Urinary bladder (tissue), 3 donors: ENCODE measurements at regions not wholly inside any gene's neighbourhood (a gene's known extent, or its start where the extent isn't known, plus 50 kb on each side); places are given as distances from the start of the nearest gene placed in this dataset.
A peak's percentile ranks its signal among the peaks of the same experiment; 100 is the strongest.
"Not testable (repeated sequence)": the region's sequence is repeated elsewhere in the genome, so short reads cannot be mapped to it uniquely, and the experiment has no call there.

Experiments
- DNase-seq: peaks from one replicate; pipeline ENCODE4 v3.0.0-alpha.2; 2015; ENCODE audit errors: extremely low spot score
- H3K27ac ChIP-seq: one replicate; pipeline ENCODE4 v1.5.1; 2013; ENCODE audit warnings: low read depth, mild to moderate bottlenecking, moderate library complexity
- H3K36me3 ChIP-seq: one replicate; pipeline ENCODE4 v1.6.1; 2013; ENCODE audit warnings: mild to moderate bottlenecking, moderate library complexity; ENCODE audit not compliant: insufficient read depth
- H3K4me1 ChIP-seq: one replicate; pipeline ENCODE4 v1.6.1; 2013; ENCODE audit warnings: mild to moderate bottlenecking, moderate library complexity; ENCODE audit not compliant: insufficient read depth
- H3K4me3 ChIP-seq: one replicate; pipeline ENCODE4 v1.5.1; 2013; ENCODE audit warnings: low read depth, low read length
- WGBS: extraction: QIAGEN DNeasy Blood & Tissue Kit; methylation state at CpG from one replicate; pipeline ENCODE4 v1.1.7; 2013; 5-methylcytosine and 5-hydroxymethylcytosine counted together
- donor health status: healthy with polysubstance abuse.
- donor health status: healthy.

- not testable (repeated sequence) for H3K4me3 ChIP-seq, H3K4me1 ChIP-seq, H3K27ac ChIP-seq, H3K36me3 ChIP-seq, DNase-seq
- WGBS, result 61% methylated on average over 6 of the region's 13 CpGs
Observed at GRCh38 chr17:16865077-16865613, 106.8 kb downstream of the TNFRSF13B start.

- DNase-seq, H3K4me3 ChIP-seq, H3K36me3 ChIP-seq, H3K4me1 ChIP-seq, H3K27ac ChIP-seq: not testable (repeated sequence)
- 57% methylated on average over 5 of the region's 11 CpGs for WGBS
Observed at GRCh38 chr17:16864462-16865076, 107.3 kb downstream of the TNFRSF13B start.

DNA sequence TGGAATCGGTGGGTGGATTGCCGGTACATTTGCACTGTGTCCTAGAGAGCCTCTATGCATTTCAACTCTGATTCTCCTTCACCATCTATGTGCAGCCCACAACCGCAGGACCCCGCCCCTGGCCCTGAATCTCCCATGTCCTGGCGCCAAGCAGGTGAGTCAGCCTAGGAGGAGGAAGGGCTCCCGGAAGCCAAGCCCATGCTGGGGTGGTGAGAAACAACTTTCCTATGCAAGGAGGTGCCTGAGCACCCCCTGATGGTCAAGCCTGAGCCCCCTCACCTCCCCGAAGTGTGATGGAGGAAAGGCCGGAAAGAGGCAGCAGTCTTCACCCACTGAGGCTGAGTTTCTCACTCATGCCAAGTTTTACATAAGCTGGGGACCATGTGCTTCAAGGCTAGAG is 110.8 kb downstream of the TNFRSF13B start:
- not testable (repeated sequence) for H3K36me3 ChIP-seq, DNase-seq, H3K4me1 ChIP-seq, H3K4me3 ChIP-seq
- 83% methylated on average over 8 of the region's 8 CpGs for WGBS
- H3K27ac ChIP-seq, result peak overlapping the region; percentile 38

DNA sequence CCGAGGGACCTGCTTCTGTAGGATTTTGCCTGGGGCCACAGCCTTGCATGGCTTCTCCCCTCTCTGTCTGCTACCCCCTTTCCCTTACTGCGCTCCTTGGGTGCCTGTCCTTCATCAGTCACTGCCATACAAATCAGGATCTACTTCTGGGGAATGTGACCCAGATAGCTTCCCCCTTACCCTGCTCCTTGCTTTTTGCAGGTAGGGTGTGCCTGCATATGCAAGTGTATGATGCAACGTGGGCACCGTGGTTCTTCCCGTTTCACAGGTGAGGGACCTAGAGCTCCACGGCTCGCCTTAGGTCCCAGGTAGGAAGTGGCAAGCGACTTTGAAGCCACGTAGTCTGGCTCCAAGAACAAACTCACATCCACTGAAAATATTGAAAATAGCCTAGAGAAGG is 111.5 kb downstream of the TNFRSF13B start:
- not testable (repeated sequence) for H3K27ac ChIP-seq, DNase-seq, H3K4me3 ChIP-seq, H3K4me1 ChIP-seq, H3K36me3 ChIP-seq
- WGBS, result 84% methylated on average over 9 of the region's 9 CpGs

GRCh38 chr17:16859515-16859914 is 112.4 kb downstream of the TNFRSF13B start:
- not testable (repeated sequence) for H3K4me1 ChIP-seq, H3K4me3 ChIP-seq, H3K27ac ChIP-seq, H3K36me3 ChIP-seq, DNase-seq
- WGBS, result 63% methylated on average over 2 of the region's 2 CpGs

- not testable (repeated sequence) for DNase-seq, H3K4me1 ChIP-seq, H3K4me3 ChIP-seq, H3K36me3 ChIP-seq, H3K27ac ChIP-seq
- WGBS, result 83% methylated on average over 6 of the region's 6 CpGs
Observed at GRCh38 chr17:16857746-16858145, 114.2 kb downstream of the TNFRSF13B start.

GRCh38 chr17:16856846-16857245 is 115.1 kb downstream of the TNFRSF13B start:
- not testable (repeated sequence) for DNase-seq, H3K36me3 ChIP-seq, H3K4me3 ChIP-seq, H3K4me1 ChIP-seq, H3K27ac ChIP-seq
- 80% methylated on average over 3 of the region's 3 CpGs for WGBS

- DNase-seq, H3K27ac ChIP-seq, H3K4me1 ChIP-seq, H3K36me3 ChIP-seq, H3K4me3 ChIP-seq: not testable (repeated sequence)
- 71% methylated on average over 12 of the region's 12 CpGs for WGBS
Observed at GRCh38 chr17:16856171-16856570, 115.7 kb downstream of the TNFRSF13B start.

DNA sequence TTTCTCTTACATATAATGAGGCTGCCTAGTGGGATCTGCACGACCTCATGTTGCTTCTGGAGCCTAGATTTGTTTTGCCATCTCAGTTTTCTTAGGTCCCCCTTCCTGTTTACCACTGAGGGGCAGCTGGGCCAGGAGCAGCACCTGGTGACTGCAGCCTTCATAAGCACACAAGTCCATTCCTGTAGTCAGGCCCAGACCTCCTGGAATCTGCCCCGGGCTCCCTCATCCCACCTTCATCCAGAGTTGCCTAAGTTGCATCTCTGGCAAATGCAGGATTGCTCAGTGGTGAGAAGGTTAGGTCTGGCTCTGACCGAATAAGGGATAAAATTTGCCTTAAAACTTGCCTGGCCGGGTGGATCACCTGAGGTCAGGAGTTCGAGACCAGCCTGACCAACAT is 117.3 kb downstream of the TNFRSF13B start:
- not testable (repeated sequence) for H3K27ac ChIP-seq, DNase-seq, H3K4me3 ChIP-seq, H3K36me3 ChIP-seq, H3K4me1 ChIP-seq
- 83% methylated on average over 5 of the region's 5 CpGs for WGBS

GRCh38 chr17:16853661-16854320 is 118.1 kb downstream of the TNFRSF13B start:
- Histone ChIP-seq H3K4me1 (no peaks in the 10 kb centered on the region), H3K27ac (no peak overlapping the region), H3K36me3 (no peaks in the 10 kb centered on the region), H3K4me3 (no peak overlapping the region)
- DNase-seq, result no peak
- WGBS, result 91% methylated on average over 30 of the region's 30 CpGs

DNA sequence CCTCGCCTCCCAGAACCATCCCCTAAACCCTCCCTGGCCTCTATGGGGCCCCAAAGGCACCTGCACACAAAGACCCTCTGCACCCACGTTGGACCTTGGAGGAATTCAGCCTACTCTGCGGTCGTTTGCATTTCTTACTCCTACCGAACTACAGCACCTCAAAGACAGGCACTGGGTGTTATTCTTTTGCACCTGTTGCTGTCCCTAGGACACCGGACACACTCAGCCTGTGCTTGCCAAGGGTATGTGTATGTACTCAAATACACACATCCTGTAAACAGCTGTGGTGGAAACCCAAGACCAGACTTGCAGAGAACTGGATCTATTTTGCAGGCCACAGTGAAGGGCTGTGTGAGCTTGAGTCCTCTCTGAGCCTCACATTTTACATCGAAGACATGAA is 122.1 kb downstream of the TNFRSF13B start:
- DNase-seq, H3K4me1 ChIP-seq, H3K36me3 ChIP-seq, H3K4me3 ChIP-seq, H3K27ac ChIP-seq: not testable (repeated sequence)
- WGBS, result 67% methylated on average over 6 of the region's 7 CpGs

GRCh38 chr17:16848997-16849396 is 122.9 kb downstream of the TNFRSF13B start:
- H3K36me3 ChIP-seq, DNase-seq, H3K4me1 ChIP-seq, H3K27ac ChIP-seq, H3K4me3 ChIP-seq: not testable (repeated sequence)
- 78% methylated on average over 8 of the region's 14 CpGs for WGBS

DNA sequence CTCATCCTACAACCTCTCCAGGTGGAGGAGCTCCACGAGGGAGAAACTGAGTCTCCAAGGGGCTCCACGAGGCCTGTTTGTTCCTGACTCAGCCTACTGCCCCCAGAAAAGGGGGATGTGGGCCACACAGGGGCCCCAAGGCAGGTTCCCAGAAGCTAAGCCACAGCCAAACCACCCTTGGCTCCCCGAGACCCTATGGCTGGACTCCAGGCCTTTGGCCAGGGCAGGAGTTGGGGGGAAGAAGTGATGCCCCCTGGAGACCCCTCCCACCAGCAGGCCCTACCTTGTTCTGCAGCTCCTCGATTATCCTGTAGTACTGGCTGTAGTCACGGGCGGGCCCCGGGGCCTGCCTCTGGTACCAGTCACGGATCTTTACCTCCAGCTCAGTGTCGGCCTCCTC is 126.8 kb downstream of the TNFRSF13B start:
- not testable (repeated sequence) for H3K27ac ChIP-seq, H3K4me1 ChIP-seq, H3K36me3 ChIP-seq, H3K4me3 ChIP-seq, DNase-seq
- 84% methylated on average over 2 of the region's 9 CpGs for WGBS

DNA sequence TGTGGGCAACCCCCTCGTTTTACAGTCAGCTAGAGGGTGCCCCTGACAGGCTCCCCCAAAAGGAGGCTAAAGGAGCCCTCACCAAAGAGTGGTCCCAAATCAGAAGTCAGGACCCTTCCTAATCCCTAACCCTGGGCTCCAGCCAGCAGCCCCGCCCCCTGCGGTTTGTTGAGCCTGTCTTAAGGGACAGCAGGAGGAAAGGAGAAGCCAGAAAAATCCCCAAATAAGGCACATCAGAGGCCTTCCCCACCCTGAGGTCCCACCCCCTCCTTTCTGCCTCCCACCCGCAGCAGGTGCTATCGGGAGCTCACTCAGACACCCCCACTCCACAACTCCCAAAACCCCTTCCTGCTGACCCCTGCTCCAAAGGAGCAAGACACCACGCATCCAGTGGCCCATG is 127.2 kb downstream of the TNFRSF13B start:
- not testable (repeated sequence) for H3K36me3 ChIP-seq, H3K4me3 ChIP-seq, H3K4me1 ChIP-seq, DNase-seq, H3K27ac ChIP-seq
- 77% methylated on average over 5 of the region's 6 CpGs for WGBS
